Gastrocnemius medialis (tissue), 4 donors: ENCODE measurements at regions not wholly inside any gene's neighbourhood (a gene's known extent, or its start where the extent isn't known, plus 50 kb on each side); places are given as distances from the start of the nearest gene placed in this dataset.

Experiments
- POLR2A ChIP-seq, 2 donors: fragments of 450-650 bp; IDR thresholded peaks; one replicate each; pipeline ENCODE4 v1.6.1; 2017; ENCODE audit warnings: antibody characterized with exemption in 2 of 2, mild to moderate bottlenecking in 2 of 2, moderate library complexity in 2 of 2
- TF ChIP-seq, protein P1 (sequence below), 5 experiments: fragments of 450-650 bp in 3 of 5; fragments of 200-600 bp in 2 of 5; sonication (generic) in 2 of 5; IDR thresholded peaks in 4 of 5; conservative IDR thresholded peaks in 1 of 5; 1 replicate in 4 of 5; 2 replicates in 1 of 5; pipeline ENCODE4 v1.5.1; 2016 to 2019; ENCODE audit warnings: antibody characterized with exemption in 5 of 5, mild to moderate bottlenecking in 3 of 5, moderate library complexity in 3 of 5

GRCh38 chr17:64739316-64740058 is 77.4 kb upstream of the SMURF2 start:
- TF ChIP-seq POLR2A (IDR thresholded peaks at IDR 0.05), result no peak
- TF ChIP-seq, protein P1, sequence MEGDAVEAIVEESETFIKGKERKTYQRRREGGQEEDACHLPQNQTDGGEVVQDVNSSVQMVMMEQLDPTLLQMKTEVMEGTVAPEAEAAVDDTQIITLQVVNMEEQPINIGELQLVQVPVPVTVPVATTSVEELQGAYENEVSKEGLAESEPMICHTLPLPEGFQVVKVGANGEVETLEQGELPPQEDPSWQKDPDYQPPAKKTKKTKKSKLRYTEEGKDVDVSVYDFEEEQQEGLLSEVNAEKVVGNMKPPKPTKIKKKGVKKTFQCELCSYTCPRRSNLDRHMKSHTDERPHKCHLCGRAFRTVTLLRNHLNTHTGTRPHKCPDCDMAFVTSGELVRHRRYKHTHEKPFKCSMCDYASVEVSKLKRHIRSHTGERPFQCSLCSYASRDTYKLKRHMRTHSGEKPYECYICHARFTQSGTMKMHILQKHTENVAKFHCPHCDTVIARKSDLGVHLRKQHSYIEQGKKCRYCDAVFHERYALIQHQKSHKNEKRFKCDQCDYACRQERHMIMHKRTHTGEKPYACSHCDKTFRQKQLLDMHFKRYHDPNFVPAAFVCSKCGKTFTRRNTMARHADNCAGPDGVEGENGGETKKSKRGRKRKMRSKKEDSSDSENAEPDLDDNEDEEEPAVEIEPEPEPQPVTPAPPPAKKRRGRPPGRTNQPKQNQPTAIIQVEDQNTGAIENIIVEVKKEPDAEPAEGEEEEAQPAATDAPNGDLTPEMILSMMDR (IDR thresholded peaks at IDR 0.05 in 4 of 5, conservative IDR thresholded peaks at IDR 0.05 in 1 of 5), result no peak
